ENCODE measurements at regions not wholly inside any gene's neighbourhood (a gene's known extent, or its start where the extent isn't known, plus 50 kb on each side); places are given as distances from the start of the nearest gene placed in this dataset.

DNA sequence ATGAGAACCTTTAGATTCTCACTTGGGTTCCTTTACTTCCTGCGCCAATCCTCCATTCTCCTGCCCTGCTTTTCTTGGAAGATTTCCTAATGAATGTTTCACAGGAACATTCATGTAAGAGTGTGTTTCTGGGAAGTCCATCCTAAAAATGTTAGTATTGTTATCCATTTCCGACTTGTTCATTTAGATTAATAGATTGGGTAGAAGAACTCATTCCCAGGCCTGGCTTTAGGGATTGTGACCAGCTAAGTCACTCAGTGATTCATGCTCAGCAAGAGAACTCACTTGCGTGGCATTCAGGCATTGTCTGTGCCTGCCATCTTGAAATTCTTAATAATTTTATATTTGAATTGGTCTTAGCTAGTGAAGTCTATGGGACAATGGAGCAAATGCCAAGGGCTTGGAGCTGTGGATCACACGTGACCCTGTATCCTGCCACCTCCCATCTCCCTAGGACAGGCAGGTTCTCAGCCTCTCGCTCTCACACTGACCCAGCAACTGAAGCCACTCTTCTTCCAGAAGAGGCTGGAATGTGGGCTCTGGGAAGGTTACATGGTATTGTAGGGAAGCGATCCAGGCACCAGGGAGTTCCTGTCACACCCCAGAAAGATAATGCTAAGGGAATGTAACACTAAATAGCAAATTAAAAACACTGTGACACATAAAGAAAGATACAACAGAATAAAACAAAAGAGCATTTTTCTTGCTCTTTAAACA lies 562.1 kb downstream of the TMA16 start:
- TF ChIP-seq NFE2L2 (conservative IDR thresholded peaks at IDR 0.05; ENCODE audit: low read length) (no peak), ZC3H11A (IDR thresholded peaks at IDR 0.05) (no peak), SREBF2 (IDR thresholded peaks at IDR 0.05) (no peak), ZNF302 (CRISPR knock-in tag; IDR thresholded peaks at IDR 0.05) (no peak), CHD2 (IDR thresholded peaks at IDR 0.05; ENCODE audit: low read length, partially characterized antibody) (no peak), SMC3 (IDR thresholded peaks at IDR 0.05) (no peak), EHF (CRISPR knock-in tag; IDR thresholded peaks at IDR 0.05) (no peak), CHD4 (IDR thresholded peaks at IDR 0.05; ENCODE audit: borderline replicate concordance) (no peak), EP300 (IDR thresholded peaks at IDR 0.05) (no peak), FOSB (CRISPR knock-in tag; IDR thresholded peaks at IDR 0.05) (no peak), POLR2A (IDR thresholded peaks at IDR 0.05; ENCODE audit: low read length) (no peak), MYC (IDR thresholded peaks at IDR 0.05; ENCODE audit: borderline replicate concordance, low read length) (no peak), CEBPB (IDR thresholded peaks at IDR 0.05) (no peak)
- TF ChIP-seq, protein P1, sequence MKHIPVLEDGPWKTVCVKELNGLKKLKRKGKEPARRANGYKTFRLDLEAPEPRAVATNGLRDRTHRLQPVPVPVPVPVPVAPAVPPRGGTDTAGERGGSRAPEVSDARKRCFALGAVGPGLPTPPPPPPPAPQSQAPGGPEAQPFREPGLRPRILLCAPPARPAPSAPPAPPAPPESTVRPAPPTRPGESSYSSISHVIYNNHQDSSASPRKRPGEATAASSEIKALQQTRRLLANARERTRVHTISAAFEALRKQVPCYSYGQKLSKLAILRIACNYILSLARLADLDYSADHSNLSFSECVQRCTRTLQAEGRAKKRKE (CRISPR knock-in tag; IDR thresholded peaks at IDR 0.05; ENCODE audit: low read depth), result no peak
- no peaks in the 10 kb centered on the region for H3K9me3 ChIP-seq
- no peak for DNase-seq (ENCODE audit: low read depth in 1 of 2, low spot score in 1 of 2)
- FAIRE-seq, result no peak
- no peak for ATAC-seq
- no peak overlapping the region for H3K4me2 ChIP-seq
- ChIA-PET CTCF (no interaction called here), POLR2A (no interaction called here)
- 17% methylated on average over 5 of the region's 6 CpGs for WGBS (ENCODE audit: missing lambda C conversion rate)
- no peak overlapping the region for H3K4me3 ChIP-seq
- no peaks in the 10 kb centered on the region for H3K4me1 ChIP-seq
- no peak overlapping the region for H3K27ac ChIP-seq

DNA sequence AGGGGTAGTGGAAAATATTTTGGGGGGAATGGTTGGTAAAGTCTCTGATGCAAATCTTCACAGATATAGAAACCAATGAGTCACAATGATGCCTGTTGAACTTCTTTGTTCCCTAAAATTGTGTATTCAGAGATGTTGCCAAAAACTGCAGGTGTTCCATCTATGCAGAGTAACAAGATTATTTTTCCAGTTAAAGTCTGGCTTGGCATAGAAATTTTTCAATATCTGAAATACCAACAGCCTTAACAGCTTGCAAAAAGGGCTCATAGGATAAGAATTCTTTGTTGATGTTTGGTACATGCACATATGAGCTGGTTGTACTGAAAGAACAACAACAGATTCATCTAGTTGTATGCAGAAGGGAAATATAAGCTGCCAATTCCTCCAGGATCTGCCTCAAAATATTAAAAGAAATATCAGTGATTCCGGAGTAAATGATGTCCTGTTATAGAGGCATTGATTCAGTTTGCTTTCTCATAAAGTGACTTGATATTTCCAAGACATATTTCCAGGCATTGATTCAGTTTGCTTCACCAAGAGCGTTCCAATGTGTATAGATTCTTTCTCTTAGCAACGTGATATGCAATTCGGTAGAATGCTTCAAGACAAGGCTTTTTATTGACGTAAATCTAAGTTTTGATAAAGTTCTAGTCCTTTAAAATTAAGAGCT lies 564.4 kb downstream of the TMA16 start:
- CTCF ChIA-PET, result no interaction called here
- 4% methylated on average over 5 of the region's 5 CpGs for WGBS (ENCODE audit: missing lambda C conversion rate)
- POLR2A ChIA-PET, result no interaction called here

DNA sequence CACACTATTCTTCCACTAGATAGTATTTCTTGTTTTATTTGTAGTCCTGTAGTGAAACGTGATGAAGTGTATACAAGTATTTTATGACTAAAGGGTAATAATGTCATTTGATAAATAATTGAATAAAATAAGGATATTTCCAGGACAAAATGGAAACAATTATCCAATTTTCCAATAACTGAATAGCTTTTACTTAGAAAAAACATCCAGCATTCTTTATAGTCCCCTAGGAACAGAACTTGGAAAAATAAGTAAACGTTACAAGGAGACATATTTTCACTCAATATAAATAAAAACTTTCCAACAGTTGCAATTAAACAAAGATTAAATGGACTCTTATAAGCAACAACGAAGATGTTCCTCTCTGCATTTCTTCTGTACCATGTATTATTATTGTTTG lies 566.0 kb downstream of the TMA16 start:
- Histone ChIP-seq H3K27ac (no peak overlapping the region), H3K4me3 (no peak overlapping the region), H3K4me2 (no peak overlapping the region), H3K4me1 (no peaks in the 10 kb centered on the region), H3K9me3 (no peaks in the 10 kb centered on the region)
- WGBS (ENCODE audit: missing lambda C conversion rate), result 1% methylated on average over 3 of the region's 3 CpGs
- ATAC-seq (no peak), FAIRE-seq (no peak), DNase-seq (ENCODE audit: low read depth in 1 of 2, low spot score in 1 of 2) (no peak)
- ChIA-PET POLR2A (no interaction called here), CTCF (no interaction called here)
- TF ChIP-seq ESRRA (IDR thresholded peaks at IDR 0.05; ENCODE audit: borderline replicate concordance, low read length) (no peak), JUN (IDR thresholded peaks at IDR 0.05) (no peak), CHD4 (IDR thresholded peaks at IDR 0.05; ENCODE audit: borderline replicate concordance) (no peak), EHF (CRISPR knock-in tag; IDR thresholded peaks at IDR 0.05) (no peak), HOXA7 (CRISPR knock-in tag; IDR thresholded peaks at IDR 0.05) (no peak), CBX8 (IDR thresholded peaks at IDR 0.05) (no peak)
- TF ChIP-seq, protein P2, sequence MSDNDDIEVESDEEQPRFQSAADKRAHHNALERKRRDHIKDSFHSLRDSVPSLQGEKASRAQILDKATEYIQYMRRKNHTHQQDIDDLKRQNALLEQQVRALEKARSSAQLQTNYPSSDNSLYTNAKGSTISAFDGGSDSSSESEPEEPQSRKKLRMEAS (IDR thresholded peaks at IDR 0.05), result no peak
- TF ChIP-seq, protein P3, sequence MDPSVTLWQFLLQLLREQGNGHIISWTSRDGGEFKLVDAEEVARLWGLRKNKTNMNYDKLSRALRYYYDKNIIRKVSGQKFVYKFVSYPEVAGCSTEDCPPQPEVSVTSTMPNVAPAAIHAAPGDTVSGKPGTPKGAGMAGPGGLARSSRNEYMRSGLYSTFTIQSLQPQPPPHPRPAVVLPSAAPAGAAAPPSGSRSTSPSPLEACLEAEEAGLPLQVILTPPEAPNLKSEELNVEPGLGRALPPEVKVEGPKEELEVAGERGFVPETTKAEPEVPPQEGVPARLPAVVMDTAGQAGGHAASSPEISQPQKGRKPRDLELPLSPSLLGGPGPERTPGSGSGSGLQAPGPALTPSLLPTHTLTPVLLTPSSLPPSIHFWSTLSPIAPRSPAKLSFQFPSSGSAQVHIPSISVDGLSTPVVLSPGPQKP (IDR thresholded peaks at IDR 0.05; ENCODE audit: low read depth, low read length), result no peak
- TF ChIP-seq, protein P4, sequence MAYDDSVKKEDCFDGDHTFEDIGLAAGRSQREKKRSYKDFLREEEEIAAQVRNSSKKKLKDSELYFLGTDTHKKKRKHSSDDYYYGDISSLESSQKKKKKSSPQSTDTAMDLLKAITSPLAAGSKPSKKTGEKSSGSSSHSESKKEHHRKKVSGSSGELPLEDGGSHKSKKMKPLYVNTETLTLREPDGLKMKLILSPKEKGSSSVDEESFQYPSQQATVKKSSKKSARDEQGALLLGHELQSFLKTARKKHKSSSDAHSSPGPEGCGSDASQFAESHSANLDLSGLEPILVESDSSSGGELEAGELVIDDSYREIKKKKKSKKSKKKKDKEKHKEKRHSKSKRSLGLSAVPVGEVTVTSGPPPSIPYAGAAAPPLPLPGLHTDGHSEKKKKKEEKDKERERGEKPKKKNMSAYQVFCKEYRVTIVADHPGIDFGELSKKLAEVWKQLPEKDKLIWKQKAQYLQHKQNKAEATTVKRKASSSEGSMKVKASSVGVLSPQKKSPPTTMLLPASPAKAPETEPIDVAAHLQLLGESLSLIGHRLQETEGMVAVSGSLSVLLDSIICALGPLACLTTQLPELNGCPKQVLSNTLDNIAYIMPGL (CRISPR knock-in tag; IDR thresholded peaks at IDR 0.05; ENCODE audit: borderline replicate concordance), result no peak
- TF ChIP-seq, protein P5, sequence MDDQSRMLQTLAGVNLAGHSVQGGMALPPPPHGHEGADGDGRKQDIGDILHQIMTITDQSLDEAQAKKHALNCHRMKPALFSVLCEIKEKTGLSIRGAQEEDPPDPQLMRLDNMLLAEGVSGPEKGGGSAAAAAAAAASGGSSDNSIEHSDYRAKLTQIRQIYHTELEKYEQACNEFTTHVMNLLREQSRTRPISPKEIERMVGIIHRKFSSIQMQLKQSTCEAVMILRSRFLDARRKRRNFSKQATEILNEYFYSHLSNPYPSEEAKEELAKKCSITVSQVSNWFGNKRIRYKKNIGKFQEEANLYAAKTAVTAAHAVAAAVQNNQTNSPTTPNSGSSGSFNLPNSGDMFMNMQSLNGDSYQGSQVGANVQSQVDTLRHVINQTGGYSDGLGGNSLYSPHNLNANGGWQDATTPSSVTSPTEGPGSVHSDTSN (IDR thresholded peaks at IDR 0.05), result no peak

More for the DNA sequence above, 564.4 kb downstream of the TMA16 start:
- H3K27ac ChIP-seq, result no peak overlapping the region
- H3K9me3 ChIP-seq, result no peaks in the 10 kb centered on the region
- H3K4me3 ChIP-seq, result no peak overlapping the region
- no peak for FAIRE-seq
- no peak overlapping the region for H3K4me2 ChIP-seq
- ATAC-seq, result no peak
- TF ChIP-seq HOXB5 (CRISPR knock-in tag; IDR thresholded peaks at IDR 0.05), result no peak
- TF ChIP-seq EHMT2 (IDR thresholded peaks at IDR 0.05; ENCODE audit: low read depth), result no peak
- no peak for TF ChIP-seq RNF2 (IDR thresholded peaks at IDR 0.05; ENCODE audit: borderline replicate concordance, low read depth)
- no peak for TF ChIP-seq MAZ (IDR thresholded peaks at IDR 0.05; ENCODE audit: borderline replicate concordance, low read depth, low read length)
- no peak for TF ChIP-seq SMC3 (IDR thresholded peaks at IDR 0.05)
- no peak for TF ChIP-seq HDAC2 (IDR thresholded peaks at IDR 0.05)
- no peak for TF ChIP-seq CBX8 (IDR thresholded peaks at IDR 0.05)
- TF ChIP-seq FOSL2 (IDR thresholded peaks at IDR 0.05), result no peak
- no peak for TF ChIP-seq FOSL2 (CRISPR knock-in tag; IDR thresholded peaks at IDR 0.05)
- TF ChIP-seq ZSCAN20 (CRISPR knock-in tag; IDR thresholded peaks at IDR 0.05), result no peak
- no peak for TF ChIP-seq NPAS2 (CRISPR knock-in tag; IDR thresholded peaks at IDR 0.05; ENCODE audit: borderline replicate concordance)
- TF ChIP-seq, protein P4 (CRISPR knock-in tag; IDR thresholded peaks at IDR 0.05; ENCODE audit: borderline replicate concordance), result no peak
- no peak for TF ChIP-seq PHF8 (IDR thresholded peaks at IDR 0.05; ENCODE audit: borderline replicate concordance, low read depth)
- TF ChIP-seq FOSB (CRISPR knock-in tag; IDR thresholded peaks at IDR 0.05), result no peak
- TF ChIP-seq CHD4 (IDR thresholded peaks at IDR 0.05; ENCODE audit: borderline replicate concordance), result no peak
- H3K4me1 ChIP-seq, result no peaks in the 10 kb centered on the region
- no peak for DNase-seq (ENCODE audit: low read depth in 1 of 2, low spot score in 1 of 2)

All from A549 (cell line).